ENCODE measurements at regions not wholly inside any gene's neighbourhood (a gene's known extent, or its start where the extent isn't known, plus 50 kb on each side); places are given as distances from the start of the nearest gene placed in this dataset.

DNA sequence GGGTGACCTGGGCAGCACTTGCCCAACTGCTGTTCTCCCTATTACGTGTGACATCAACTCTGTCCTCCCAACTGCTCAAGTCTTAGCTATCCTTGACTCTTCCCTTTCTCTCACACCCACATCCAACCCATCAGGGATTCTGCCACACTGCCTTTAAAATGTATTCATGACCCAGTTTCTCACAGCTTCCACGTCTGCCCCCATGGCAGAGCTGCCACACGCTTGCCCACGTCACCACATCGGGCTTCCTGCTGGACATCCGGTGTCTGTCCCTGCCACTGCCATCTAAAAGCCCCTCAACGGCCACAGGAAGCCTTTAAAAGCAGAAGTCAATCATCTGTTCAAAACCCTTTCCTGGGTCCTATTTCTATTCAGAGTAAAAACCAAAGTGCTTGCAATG, 233.1 kb upstream of the POU3F3 start:
- Histone ChIP-seq H3K79me2 (ENCODE audit: insufficient read depth, low read length) (no peaks in the 10 kb centered on the region), H3K4me3 (ENCODE audit: insufficient read depth, low read length) (no peak overlapping the region), H4K20me1 (ENCODE audit: insufficient read depth, low read length) (no peaks in the 10 kb centered on the region), H2AFZ (ENCODE audit: low read length) (no peak overlapping the region), H3K9me3 (ENCODE audit: low read depth, low read length) (no peaks in the 10 kb centered on the region), H3K4me1 (ENCODE audit: insufficient read depth, low read length) (no peaks in the 10 kb centered on the region), H3K27me3 (ENCODE audit: insufficient read depth, low read length) (no peaks in the 10 kb centered on the region), H3K27ac (ENCODE audit: low read depth, low read length) (no peak overlapping the region), H3K4me2 (ENCODE audit: insufficient read depth, low read length) (no peak overlapping the region), H3K36me3 (ENCODE audit: insufficient read depth, low read length) (no peaks in the 10 kb centered on the region)
- no peak for TF ChIP-seq CTCF (IDR thresholded peaks at IDR 0.05; ENCODE audit: extremely low read depth, low read depth, low read length)
- no peak for DNase-seq (ENCODE audit: insufficient read length, low spot score, missing footprints)

DNA sequence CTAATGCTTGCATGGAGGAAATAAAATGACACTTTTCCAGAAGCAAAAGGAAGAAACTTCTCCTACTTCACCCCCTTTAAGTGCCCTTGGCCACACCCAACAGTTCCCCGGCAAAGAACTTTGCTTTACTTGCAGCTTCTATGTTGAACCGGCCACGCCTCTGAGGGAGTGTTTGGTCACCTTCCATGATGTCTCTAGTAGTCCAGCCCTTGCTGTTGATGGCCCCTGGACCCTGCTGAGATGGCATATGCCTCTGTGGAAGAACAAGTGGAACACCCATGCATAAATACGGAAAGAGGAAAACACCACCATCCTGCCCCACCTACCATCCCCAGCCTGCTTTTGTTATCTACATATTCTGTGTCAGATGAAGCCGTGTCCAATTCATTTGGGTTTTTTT, 218.3 kb upstream of the POU3F3 start:
- no peaks in the 10 kb centered on the region for H4K20me1 ChIP-seq (ENCODE audit: insufficient read depth, low read length)
- no peak for TF ChIP-seq CTCF (IDR thresholded peaks at IDR 0.05; ENCODE audit: extremely low read depth, low read depth, low read length)
- no peak overlapping the region for H3K4me2 ChIP-seq (ENCODE audit: insufficient read depth, low read length)
- H3K27me3 ChIP-seq (ENCODE audit: insufficient read depth, low read length) = no peaks in the 10 kb centered on the region
- no peak overlapping the region for H3K4me3 ChIP-seq (ENCODE audit: insufficient read depth, low read length)
- DNase-seq (ENCODE audit: insufficient read length, low spot score, missing footprints) = no peak
- H3K79me2 ChIP-seq (ENCODE audit: insufficient read depth, low read length) = no peaks in the 10 kb centered on the region
- no peaks in the 10 kb centered on the region for H3K36me3 ChIP-seq (ENCODE audit: insufficient read depth, low read length)
- no peak overlapping the region for H3K27ac ChIP-seq (ENCODE audit: low read depth, low read length)
- H3K9me3 ChIP-seq (ENCODE audit: low read depth, low read length) = no peaks in the 10 kb centered on the region
- H2AFZ ChIP-seq (ENCODE audit: low read length) = no peak overlapping the region
- no peaks in the 10 kb centered on the region for H3K4me1 ChIP-seq (ENCODE audit: insufficient read depth, low read length)

DNA sequence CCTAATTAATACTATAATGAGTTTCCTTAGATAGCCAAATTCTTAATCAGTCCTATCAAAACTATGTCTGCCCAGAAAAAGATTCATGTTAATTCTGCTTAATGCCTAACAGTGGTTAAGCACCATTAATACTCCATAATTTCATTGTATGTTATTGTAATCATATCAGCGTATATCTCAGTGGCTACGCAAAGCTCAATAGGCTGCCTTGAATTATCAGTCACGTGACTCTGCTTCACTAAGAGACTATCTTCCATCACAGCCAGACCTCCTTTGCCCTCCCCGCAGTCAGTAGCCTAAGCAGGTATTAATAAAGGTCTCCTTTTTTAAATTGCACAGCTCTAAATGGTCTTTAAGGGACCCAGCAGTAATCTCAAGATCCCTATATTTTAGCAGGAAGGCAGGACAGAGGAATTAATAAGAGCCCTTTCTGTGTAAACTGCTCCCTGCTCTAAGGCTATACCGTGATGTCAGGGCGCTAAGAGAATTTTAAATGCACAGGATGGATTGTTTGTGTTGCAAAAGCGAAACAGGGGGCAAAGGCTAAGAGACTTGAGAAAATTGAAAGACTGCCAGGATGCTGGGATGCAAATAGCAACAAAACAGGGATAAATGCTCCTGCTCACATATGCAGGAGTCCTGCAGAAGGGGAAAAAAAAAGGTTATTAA, 215.6 kb upstream of the POU3F3 start:
- Histone ChIP-seq H3K79me2 (ENCODE audit: insufficient read depth, low read length) (no peaks in the 10 kb centered on the region), H4K20me1 (ENCODE audit: insufficient read depth, low read length) (no peaks in the 10 kb centered on the region), H3K27ac (ENCODE audit: low read depth, low read length) (no peak overlapping the region), H2AFZ (ENCODE audit: low read length) (no peak overlapping the region), H3K4me2 (ENCODE audit: insufficient read depth, low read length) (no peak overlapping the region), H3K27me3 (ENCODE audit: insufficient read depth, low read length) (no peaks in the 10 kb centered on the region), H3K4me3 (ENCODE audit: insufficient read depth, low read length) (no peak overlapping the region), H3K36me3 (ENCODE audit: insufficient read depth, low read length) (no peaks in the 10 kb centered on the region), H3K4me1 (ENCODE audit: insufficient read depth, low read length) (no peaks in the 10 kb centered on the region), H3K9me3 (ENCODE audit: low read depth, low read length) (no peaks in the 10 kb centered on the region)
- DNase-seq (ENCODE audit: insufficient read length, low spot score, missing footprints) = no peak
- TF ChIP-seq CTCF (IDR thresholded peaks at IDR 0.05; ENCODE audit: extremely low read depth, low read depth, low read length) = no peak

- Histone ChIP-seq H2AFZ (ENCODE audit: low read length) (no peak overlapping the region), H3K9me3 (ENCODE audit: low read depth, low read length) (no peaks in the 10 kb centered on the region), H3K27ac (ENCODE audit: low read depth, low read length) (no peak overlapping the region), H4K20me1 (ENCODE audit: insufficient read depth, low read length) (no peaks in the 10 kb centered on the region), H3K4me2 (ENCODE audit: insufficient read depth, low read length) (no peak overlapping the region), H3K4me3 (ENCODE audit: insufficient read depth, low read length) (no peak overlapping the region), H3K36me3 (ENCODE audit: insufficient read depth, low read length) (no peaks in the 10 kb centered on the region), H3K27me3 (ENCODE audit: insufficient read depth, low read length) (no peaks in the 10 kb centered on the region), H3K4me1 (ENCODE audit: insufficient read depth, low read length) (no peaks in the 10 kb centered on the region), H3K79me2 (ENCODE audit: insufficient read depth, low read length) (no peaks in the 10 kb centered on the region)
- TF ChIP-seq CTCF (IDR thresholded peaks at IDR 0.05; ENCODE audit: extremely low read depth, low read depth, low read length) = no peak
- DNase-seq (ENCODE audit: insufficient read length, low spot score, missing footprints) = no peak
Measured at GRCh38 chr2:104638859-104639202, 215.1 kb upstream of the POU3F3 start.
